GM12874 (cell line): ENCODE measurements at regions not wholly inside any gene's neighbourhood (a gene's known extent, or its start where the extent isn't known, plus 50 kb on each side); places are given as distances from the start of the nearest gene placed in this dataset.

Experiments used
- TF ChIP-seq, protein P1 (sequence below): IDR thresholded peaks from 2 replicates; pipeline ENCODE4 v1.5.1; 2011; ENCODE audit warnings: low read depth, mild to moderate bottlenecking, control low read depth, low read length, moderate library complexity; ENCODE audit not compliant: insufficient read depth

DNA sequence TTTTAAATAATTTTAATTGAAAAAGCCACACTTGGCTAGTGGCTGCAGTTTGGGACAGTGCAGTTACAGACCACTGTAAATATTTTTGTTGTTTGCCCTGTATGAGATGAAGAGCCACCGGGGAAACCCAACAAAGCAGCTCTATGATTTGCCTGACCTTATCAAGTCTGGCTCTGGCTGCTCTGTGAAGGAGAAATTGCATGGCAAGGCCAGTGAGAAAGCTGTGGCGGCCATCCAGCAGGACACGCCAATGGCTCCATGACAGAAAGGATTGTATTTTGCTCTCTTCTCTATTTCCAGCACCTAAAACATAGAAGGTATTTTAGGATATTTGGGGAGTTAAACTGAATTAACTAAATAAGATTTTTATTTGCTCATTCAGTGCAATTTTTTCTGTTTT, 330.0 kb upstream of the DYNLRB2 start:
- TF ChIP-seq, protein P1, sequence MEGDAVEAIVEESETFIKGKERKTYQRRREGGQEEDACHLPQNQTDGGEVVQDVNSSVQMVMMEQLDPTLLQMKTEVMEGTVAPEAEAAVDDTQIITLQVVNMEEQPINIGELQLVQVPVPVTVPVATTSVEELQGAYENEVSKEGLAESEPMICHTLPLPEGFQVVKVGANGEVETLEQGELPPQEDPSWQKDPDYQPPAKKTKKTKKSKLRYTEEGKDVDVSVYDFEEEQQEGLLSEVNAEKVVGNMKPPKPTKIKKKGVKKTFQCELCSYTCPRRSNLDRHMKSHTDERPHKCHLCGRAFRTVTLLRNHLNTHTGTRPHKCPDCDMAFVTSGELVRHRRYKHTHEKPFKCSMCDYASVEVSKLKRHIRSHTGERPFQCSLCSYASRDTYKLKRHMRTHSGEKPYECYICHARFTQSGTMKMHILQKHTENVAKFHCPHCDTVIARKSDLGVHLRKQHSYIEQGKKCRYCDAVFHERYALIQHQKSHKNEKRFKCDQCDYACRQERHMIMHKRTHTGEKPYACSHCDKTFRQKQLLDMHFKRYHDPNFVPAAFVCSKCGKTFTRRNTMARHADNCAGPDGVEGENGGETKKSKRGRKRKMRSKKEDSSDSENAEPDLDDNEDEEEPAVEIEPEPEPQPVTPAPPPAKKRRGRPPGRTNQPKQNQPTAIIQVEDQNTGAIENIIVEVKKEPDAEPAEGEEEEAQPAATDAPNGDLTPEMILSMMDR = no peak

DNA sequence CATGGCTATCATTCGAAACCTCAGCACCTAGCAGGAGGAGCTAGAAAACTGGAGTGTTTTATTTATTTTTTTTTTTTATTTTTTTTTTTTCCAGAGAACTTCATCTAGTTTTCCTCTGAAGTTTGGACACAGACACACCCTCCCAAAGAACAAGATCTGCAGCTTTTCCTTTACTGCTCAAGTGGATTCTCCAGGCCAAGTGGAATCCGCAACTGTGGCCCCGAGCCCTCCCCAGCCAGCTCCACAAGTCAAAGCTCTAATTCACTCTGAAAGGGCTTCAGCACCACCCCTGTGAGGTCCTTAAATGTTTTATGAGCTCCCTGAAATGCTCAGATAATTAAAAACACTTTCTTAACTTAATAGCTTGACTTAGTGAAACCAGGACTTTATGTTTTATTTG, 332.1 kb upstream of the DYNLRB2 start:
- TF ChIP-seq, protein P1 = no peak

DNA sequence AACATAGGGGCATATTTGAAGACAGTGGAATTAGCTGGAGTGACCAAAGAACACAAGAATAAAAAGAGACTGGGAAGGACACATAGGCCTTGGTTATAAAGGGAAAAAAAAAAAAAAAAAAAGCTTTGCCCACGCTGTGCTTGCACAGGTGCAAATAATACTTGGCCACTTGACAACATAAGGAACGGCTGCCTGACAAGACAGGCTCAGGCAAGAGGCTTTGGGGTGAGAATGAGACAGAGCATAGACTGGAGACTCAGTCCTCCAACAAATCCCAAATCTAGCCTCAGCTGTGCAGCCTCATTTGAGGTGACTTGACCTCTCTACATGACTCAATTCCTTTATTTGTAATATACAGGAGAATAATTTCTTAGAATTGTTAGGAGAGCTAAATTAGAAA, 332.8 kb upstream of the DYNLRB2 start:
- TF ChIP-seq, protein P1 = no peak

DNA sequence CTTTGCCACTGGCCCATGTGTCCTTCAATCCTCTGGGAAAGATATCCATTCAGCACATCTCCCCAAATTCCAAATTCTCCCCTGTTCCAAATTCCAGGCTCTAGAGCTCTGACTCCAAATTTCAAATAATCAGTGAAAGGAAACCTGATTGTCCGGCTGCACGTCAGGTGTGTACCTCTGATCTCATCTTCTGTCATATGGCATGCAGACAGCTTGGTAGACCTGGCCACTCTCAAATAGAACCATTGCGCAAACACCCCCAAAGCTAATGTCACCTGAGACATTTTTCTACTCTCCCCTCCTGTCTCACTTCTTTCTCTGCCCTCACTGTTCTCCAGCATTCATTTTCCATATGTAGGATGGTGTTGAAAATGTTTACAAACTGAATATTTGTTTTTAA, 337.0 kb upstream of the DYNLRB2 start:
- TF ChIP-seq, protein P1 = no peak

DNA sequence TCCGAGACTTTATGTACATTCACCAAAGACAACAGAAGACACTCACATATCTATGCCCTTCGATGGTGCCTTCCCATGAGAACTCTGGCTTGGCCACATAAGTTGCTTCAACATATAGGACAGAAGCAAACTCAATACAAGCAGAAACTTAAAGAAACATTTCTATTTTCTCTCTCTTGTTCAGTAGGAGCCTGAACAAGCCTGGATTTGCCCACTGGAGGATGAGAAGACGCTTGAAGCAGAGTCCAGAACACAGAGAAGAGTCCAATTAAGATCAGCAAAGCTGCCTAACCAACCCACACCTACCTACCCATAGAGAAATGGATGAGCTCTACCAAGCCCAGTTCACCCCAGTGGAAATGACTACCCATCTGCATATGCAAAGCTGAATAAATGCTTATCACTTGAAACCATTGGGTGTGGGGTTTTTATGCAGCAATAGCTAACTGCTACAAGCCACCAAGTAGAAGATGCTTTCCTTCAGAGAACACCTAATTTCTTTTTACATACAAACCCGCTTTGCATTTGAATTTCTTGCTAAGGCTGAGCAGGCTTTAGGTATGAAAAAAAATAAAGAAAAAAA, 337.9 kb upstream of the DYNLRB2 start:
- TF ChIP-seq, protein P1 = no peak

DNA sequence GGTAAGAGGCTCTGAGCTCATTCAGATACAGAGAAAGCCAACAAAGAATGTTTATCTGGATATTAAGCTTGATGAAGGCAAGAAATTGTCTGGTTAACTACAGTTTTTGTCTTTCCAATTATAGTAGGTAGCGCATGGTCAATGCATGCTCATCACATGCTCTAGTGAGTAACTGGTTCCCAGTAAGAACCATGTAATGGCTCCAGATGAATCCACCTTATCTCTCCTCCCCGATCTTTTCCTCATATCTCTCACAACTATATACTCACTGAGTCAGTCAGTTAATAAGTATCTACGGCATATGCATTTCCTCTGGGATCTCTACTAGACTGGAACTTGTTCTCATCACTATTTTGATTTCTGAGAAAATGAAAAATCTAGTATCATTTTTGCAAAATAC, 340.7 kb upstream of the DYNLRB2 start:
- TF ChIP-seq, protein P1 = no peak

DNA sequence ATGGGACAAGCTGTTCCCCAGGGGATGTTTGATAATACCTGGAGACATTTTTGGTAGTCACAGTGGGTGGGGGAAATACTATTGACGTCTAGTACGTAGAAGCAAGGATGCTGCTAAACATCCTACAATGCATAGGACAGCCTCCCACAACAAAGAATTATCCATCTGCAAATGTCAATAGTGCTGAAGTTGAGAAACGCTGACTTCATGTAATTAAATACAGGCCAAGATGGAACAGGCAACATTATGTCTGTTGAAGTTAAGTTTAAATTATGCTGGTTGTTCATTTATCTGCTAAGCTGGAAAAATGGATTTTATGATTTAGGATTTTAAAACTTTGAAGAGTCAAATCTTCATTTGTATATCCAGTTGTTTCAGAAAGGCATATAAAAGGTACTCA, 341.2 kb upstream of the DYNLRB2 start:
- TF ChIP-seq, protein P1 = no peak
